Endothelial cell (in vitro differentiated cells): ENCODE measurements at regions not wholly inside any gene's neighbourhood (a gene's known extent, or its start where the extent isn't known, plus 50 kb on each side); places are given as distances from the start of the nearest gene placed in this dataset.

Experiments
- DNase-seq: peaks from one replicate; pipeline ENCODE4 v3.0.0; 2021; ENCODE audit warnings: low spot score
- H3K27ac Mint-ChIP-seq: one replicate; pipeline ENCODE4 v1.8.0; 2021; ENCODE audit warnings: mixed read lengths, inconsistent platforms; ENCODE audit not compliant: unreplicated experiment
- H3K27me3 Mint-ChIP-seq: one replicate; pipeline ENCODE4 v1.8.0; 2021; ENCODE audit warnings: mild to moderate bottlenecking, moderate library complexity, mixed read lengths, inconsistent platforms; ENCODE audit not compliant: unreplicated experiment
- H3K36me3 Mint-ChIP-seq: one replicate; pipeline ENCODE4 v1.8.0; 2021; ENCODE audit warnings: mild to moderate bottlenecking, low read depth, mixed read lengths, inconsistent platforms; ENCODE audit not compliant: unreplicated experiment
- H3K4me1 Mint-ChIP-seq: one replicate; pipeline ENCODE4 v1.8.0; 2021; ENCODE audit warnings: mild to moderate bottlenecking, mixed read lengths, inconsistent platforms; ENCODE audit not compliant: unreplicated experiment
- H3K4me3 Mint-ChIP-seq: one replicate; pipeline ENCODE4 v1.8.0; 2021; ENCODE audit warnings: mild to moderate bottlenecking, mixed read lengths, inconsistent platforms; ENCODE audit not compliant: unreplicated experiment
- H3K9me3 Mint-ChIP-seq: one replicate; pipeline ENCODE4 v1.8.0; 2021; ENCODE audit warnings: mixed read lengths, inconsistent platforms; ENCODE audit not compliant: unreplicated experiment
- CTCF ChIP-seq: fragments of 200-600 bp; sonication (generic); IDR thresholded peaks from one replicate; pipeline ENCODE4 v1.5.0; 2021; ENCODE audit warnings: antibody characterized with exemption; ENCODE audit not compliant: unreplicated experiment

GRCh38 chr14:83757916-83758315 lies 1772.0 kb upstream of the FLRT2 start:
- no peak for TF ChIP-seq CTCF
- no peak for DNase-seq
- Mint-ChIP-seq H3K27ac (no peak overlapping the region), H3K27me3 (no peaks in the 10 kb centered on the region), H3K9me3 (no peaks in the 10 kb centered on the region), H3K36me3 (no peaks in the 10 kb centered on the region), H3K4me1 (no peaks in the 10 kb centered on the region), H3K4me3 (no peak overlapping the region)

- Mint-ChIP-seq H3K9me3 (no peaks in the 10 kb centered on the region), H3K36me3 (no peaks in the 10 kb centered on the region), H3K27me3 (no peaks in the 10 kb centered on the region), H3K27ac (no peak overlapping the region), H3K4me1 (no peaks in the 10 kb centered on the region), H3K4me3 (no peak overlapping the region)
- TF ChIP-seq CTCF = no peak
- DNase-seq = no peak
Measured at GRCh38 chr14:83764656-83765599, 1765.0 kb upstream of the FLRT2 start.

- Mint-ChIP-seq H3K9me3 (no peaks in the 10 kb centered on the region), H3K27ac (no peak overlapping the region), H3K4me1 (no peaks in the 10 kb centered on the region), H3K4me3 (no peak overlapping the region), H3K27me3 (no peaks in the 10 kb centered on the region), H3K36me3 (no peaks in the 10 kb centered on the region)
- no peak for DNase-seq
- TF ChIP-seq CTCF = no peak
Measured at GRCh38 chr14:83777516-83777915, 1752.4 kb upstream of the FLRT2 start.

GRCh38 chr14:83779266-83779665 lies 1750.7 kb upstream of the FLRT2 start:
- no peaks in the 10 kb centered on the region for H3K9me3 Mint-ChIP-seq
- no peaks in the 10 kb centered on the region for H3K27me3 Mint-ChIP-seq
- TF ChIP-seq CTCF = no peak
- no peaks in the 10 kb centered on the region for H3K4me1 Mint-ChIP-seq
- H3K27ac Mint-ChIP-seq = no peak overlapping the region
- no peaks in the 10 kb centered on the region for H3K36me3 Mint-ChIP-seq
- no peak overlapping the region for H3K4me3 Mint-ChIP-seq
- DNase-seq = no peak

GRCh38 chr14:83780321-83780720 lies 1749.6 kb upstream of the FLRT2 start:
- Mint-ChIP-seq H3K27ac (no peak overlapping the region), H3K4me3 (no peak overlapping the region), H3K4me1 (no peaks in the 10 kb centered on the region), H3K36me3 (no peaks in the 10 kb centered on the region), H3K27me3 (no peaks in the 10 kb centered on the region), H3K9me3 (no peaks in the 10 kb centered on the region)
- no peak for DNase-seq
- TF ChIP-seq CTCF = no peak
